IMR-90 (cell line): ENCODE measurements at regions not wholly inside any gene's neighbourhood (a gene's known extent, or its start where the extent isn't known, plus 50 kb on each side); places are given as distances from the start of the nearest gene placed in this dataset.

ENCODE experiments used
- ATAC-seq: fragments of 200-7000 bp; cut with Tn5 transposase; 2 replicates; pipeline ENCODE4 v1.9.1; 2020; ENCODE audit warnings: low read depth, mild to moderate bottlenecking, moderate library complexity
- BruUV-seq: library from RNA; stranded (reverse); fragments of 400-500 nt; replicated peaks from 2 replicates; lab custom pipeline; 2021; lab: Mats Ljungman, UMichigan
- CTCF ChIA-PET: fragments of 300-600 bp; formaldehyde crosslinking; extraction: SDS; loops from one replicate; lab custom pipeline; 2021; ENCODE audit warnings: antibody characterized with exemption; lab: Yijun Ruan, JAX
- POLR2A ChIA-PET: fragments of 300-600 bp; sonication (Branson Sonifier 250); formaldehyde crosslinking; loops from one replicate; lab custom pipeline; 2022; ENCODE audit warnings: antibody characterized with exemption; ENCODE audit not compliant: unreplicated experiment; lab: Charles Lee
- DNase-seq: peaks from one replicate; pipeline ENCODE4 v3.0.0; 2013
- H2AFZ ChIP-seq: replicated peaks from 2 replicates; pipeline ENCODE3; 2013; ENCODE audit warnings: low read length, mild to moderate bottlenecking; ENCODE audit not compliant: poor library complexity
- H2AK5ac ChIP-seq: 2 replicates; pipeline ENCODE4 v1.6.1; 2013; ENCODE audit warnings: low read depth, low read length, inconsistent platforms
- H2AK9ac ChIP-seq: replicated peaks from 2 replicates; pipeline ENCODE3; 2013; ENCODE audit warnings: mild to moderate bottlenecking, low read depth, low read length, moderate library complexity; ENCODE audit not compliant: poor library complexity
- H2BK120ac ChIP-seq: 2 replicates; pipeline ENCODE4 v1.6.1; 2013; ENCODE audit warnings: low read depth, low read length, inconsistent platforms
- H2BK15ac ChIP-seq: 3 replicates; pipeline ENCODE4 v1.6.1; 2013; ENCODE audit warnings: low read depth, low read length, inconsistent platforms
- H2BK20ac ChIP-seq: 2 replicates; pipeline ENCODE4 v1.6.1; 2013; ENCODE audit warnings: low read depth, mild to moderate bottlenecking, inconsistent platforms, low read length, moderate library complexity
- H2BK5ac ChIP-seq: 2 replicates; pipeline ENCODE4 v1.6.1; 2013; ENCODE audit warnings: mild to moderate bottlenecking, low read depth, low read length, inconsistent platforms; ENCODE audit not compliant: poor library complexity, severe bottlenecking
- H3K14ac ChIP-seq: replicated peaks from 2 replicates; pipeline ENCODE4 v1.6.1; 2013; ENCODE audit warnings: low read depth, low read length, inconsistent platforms
- H3K18ac ChIP-seq: 2 replicates; pipeline ENCODE4 v1.6.1; 2013; ENCODE audit warnings: low read depth, low read length, control low read depth
- H3K23ac ChIP-seq: 2 replicates; pipeline ENCODE4 v1.6.1; 2013; ENCODE audit warnings: low read depth, low read length, inconsistent platforms
- H3K27ac ChIP-seq: 2 replicates; pipeline ENCODE4 v1.5.1; 2013; ENCODE audit warnings: mild to moderate bottlenecking, control low read depth, low read length; ENCODE audit not compliant: insufficient read depth
- H3K27me3 ChIP-seq: 2 replicates; pipeline ENCODE4 v1.6.1; 2013; ENCODE audit warnings: low read length; ENCODE audit not compliant: control insufficient read depth, insufficient read depth
- H3K36me3 ChIP-seq: 2 replicates; pipeline ENCODE4 v1.6.1; 2013; ENCODE audit warnings: low read length, mixed read lengths; ENCODE audit not compliant: control insufficient read depth, insufficient read depth
- H3K4ac ChIP-seq: 2 replicates; pipeline ENCODE4 v1.6.1; 2013; ENCODE audit warnings: low read depth, low read length, inconsistent platforms
- H3K4me1 ChIP-seq: 2 replicates; pipeline ENCODE4 v1.6.1; 2013; ENCODE audit warnings: low read length, mixed read lengths; ENCODE audit not compliant: control insufficient read depth, insufficient read depth
- H3K4me2 ChIP-seq: 2 replicates; pipeline ENCODE4 v1.6.1; 2013; ENCODE audit warnings: low read depth, mild to moderate bottlenecking, control low read depth, low read length, moderate library complexity
- H3K4me3 ChIP-seq: 2 replicates; pipeline ENCODE4 v1.5.1; 2013; ENCODE audit warnings: low read depth, mild to moderate bottlenecking, control low read depth, low read length, moderate library complexity; ENCODE audit not compliant: insufficient read depth
- H3K56ac ChIP-seq: 2 replicates; pipeline ENCODE4 v1.6.1; 2013; ENCODE audit warnings: low read length, inconsistent platforms; ENCODE audit not compliant: insufficient read depth; ENCODE audit errors: extremely low read depth
- H3K79me1 ChIP-seq, 2 experiments: 2 replicates each; pipeline ENCODE4 v1.6.1; 2013; ENCODE audit warnings: low read length in 2 of 2, inconsistent platforms in 1 of 2, low read depth in 1 of 2
- H3K9ac ChIP-seq: 2 replicates; pipeline ENCODE4 v1.6.1; 2013; ENCODE audit warnings: low read depth, low read length, control low read depth
- H3K9me1 ChIP-seq: 2 replicates; pipeline ENCODE4 v1.6.1; 2013; ENCODE audit warnings: low read length, inconsistent platforms; ENCODE audit not compliant: insufficient read depth
- H3K9me3 ChIP-seq: 2 replicates; pipeline ENCODE4 v1.6.1; 2013; ENCODE audit warnings: low read length; ENCODE audit not compliant: control insufficient read depth, insufficient read depth
- H4K20me1 ChIP-seq: 2 replicates; pipeline ENCODE4 v1.6.1; 2013; ENCODE audit warnings: low read length, inconsistent platforms; ENCODE audit not compliant: insufficient read depth
- H4K5ac ChIP-seq: 2 replicates; pipeline ENCODE4 v1.6.1; 2013; ENCODE audit warnings: mild to moderate bottlenecking, low read depth, low read length, control low read depth
- H4K8ac ChIP-seq, 2 experiments: 2 replicates each; pipeline ENCODE4 v1.6.1; 2013; ENCODE audit warnings: low read depth in 2 of 2, low read length in 2 of 2, control low read depth in 1 of 2, inconsistent platforms in 1 of 2
- H4K91ac ChIP-seq: 2 replicates; pipeline ENCODE4 v1.6.1; 2013; ENCODE audit warnings: low read depth, low read length, inconsistent platforms; ENCODE audit not compliant: insufficient read depth
- BHLHE40 ChIP-seq: fragments of 150-350 bp; IDR thresholded peaks from 2 replicates; pipeline ENCODE4 v1.6.1; 2016; ENCODE audit warnings: mild to moderate bottlenecking, low read depth, low read length
- CEBPB ChIP-seq: IDR thresholded peaks from 2 replicates; pipeline ENCODE4 v1.6.1; 2012; ENCODE audit warnings: low read depth, low read length, improper control_type of control experiment
- CHD1 ChIP-seq: IDR thresholded peaks from 2 replicates; pipeline ENCODE4 v1.6.1; 2012; ENCODE audit warnings: low read depth, low read length, improper control_type of control experiment
- CTCF ChIP-seq: conservative IDR thresholded peaks from 2 replicates; pipeline ENCODE4 v1.5.1; 2012; ENCODE audit warnings: mild to moderate bottlenecking, low read depth, low read length, improper control_type of control experiment
- ELK1 ChIP-seq: fragments of 150-350 bp; IDR thresholded peaks from 2 replicates; pipeline ENCODE4 v1.6.1; 2016; ENCODE audit warnings: low read depth, mild to moderate bottlenecking, low read length, moderate library complexity, borderline replicate concordance
- FOS ChIP-seq: fragments of 150-350 bp; IDR thresholded peaks from 2 replicates; pipeline ENCODE4 v1.6.1; 2016; ENCODE audit warnings: low read depth, low read length
- MAZ ChIP-seq: IDR thresholded peaks from 2 replicates; pipeline ENCODE4 v1.6.1; 2012; ENCODE audit warnings: low read depth, mild to moderate bottlenecking, low read length, improper control_type of control experiment, moderate library complexity, borderline replicate concordance
- MXI1 ChIP-seq: IDR thresholded peaks from 2 replicates; pipeline ENCODE4 v1.6.1; 2012; ENCODE audit warnings: low read depth, mild to moderate bottlenecking, low read length, moderate library complexity, borderline replicate concordance
- POLR2A ChIP-seq: IDR thresholded peaks from 2 replicates; pipeline ENCODE4 v1.6.1; 2012; ENCODE audit warnings: mild to moderate bottlenecking, low read depth, low read length
- RCOR1 ChIP-seq: IDR thresholded peaks from 2 replicates; pipeline ENCODE4 v1.6.1; 2012; ENCODE audit warnings: mild to moderate bottlenecking, low read length, improper control_type of control experiment; ENCODE audit not compliant: insufficient replicate concordance
- RFX5 ChIP-seq: IDR thresholded peaks from 2 replicates; pipeline ENCODE4 v1.8.0; 2012; ENCODE audit warnings: low read depth, mild to moderate bottlenecking, low read length, moderate library complexity
- SMC3 ChIP-seq: fragments of 150-350 bp; IDR thresholded peaks from 2 replicates; pipeline ENCODE4 v1.6.1; 2016; ENCODE audit warnings: low read depth, mild to moderate bottlenecking, antibody characterized with exemption, low read length, moderate library complexity
- USF2 ChIP-seq: fragments of 150-350 bp; IDR thresholded peaks from 2 replicates; pipeline ENCODE4 v1.6.1; 2017; ENCODE audit warnings: mild to moderate bottlenecking, antibody characterized with exemption, low read length, low read depth
- WGBS, 2 experiments: methylation state at CpG; one replicate each; pipeline versions ENCODE4 v1.1.5 to v1.1.7; 2013; ENCODE audit warnings: missing lambda C conversion rate in 2 of 2; ENCODE audit not compliant: insufficient read length in 1 of 2; ENCODE audit errors: extremely low coverage in 2 of 2; 5-methylcytosine and 5-hydroxymethylcytosine counted together
- dilution Hi-C: fragments of 300-500 bp; cut with HindIII; formaldehyde crosslinking; loops from one replicate; pipeline ENCODE4 v1.14.3; 2018; ENCODE audit warnings: low sequenced_read_pairs; ENCODE audit not compliant: unreplicated experiment
- in situ Hi-C: fragments of 300-500 bp; cut with MboI; formaldehyde crosslinking; loops from 3 replicates; pipeline ENCODE4 v1.14.3; 2019; ENCODE audit warnings: low sequenced_read_pairs, inconsistent platforms, mixed read lengths
- intact Hi-C: fragments of 100-400 bp; cut with micrococcal nuclease; formaldehyde crosslinking; loops from 2 replicates; pipeline ENCODE4 v1.10.0; 2022

GRCh38 chr2:224142397-224143312 lies 103.6 kb upstream of the SERPINE2 start:
- H3K9me1 ChIP-seq, result peaks cover 15% of the 10 kb centered on the region
- intact Hi-C loops (loop anchor here (2.0 to 5.0 kb wide), 2 partner anchors 78 to 135 kb away; no protein-coding TSS in a partner anchor), in situ Hi-C loops (no loop called here), dilution Hi-C loops (no loop called here)
- H3K4me1 ChIP-seq, result peaks cover 15% of the 10 kb centered on the region
- no peak overlapping the region for H2AFZ ChIP-seq
- no peak overlapping the region for H2AK9ac ChIP-seq
- H4K8ac ChIP-seq, result no peak overlapping the region
- H3K9me3 ChIP-seq, result no peaks in the 10 kb centered on the region
- peak overlapping the region; percentile 42; the same call in 1 of the 2 replicates for H3K18ac ChIP-seq
- ChIA-PET CTCF (interaction anchor here (0.9 kb wide), 1 partner anchor 114 kb away, joined by 4 read pairs; no protein-coding TSS in a partner anchor), POLR2A (no interaction called here)
- H3K4me3 ChIP-seq, result no peak overlapping the region
- DNase-seq (peak; percentile 81), ATAC-seq (peak; percentile 71)
- no peaks in the 10 kb centered on the region for H3K27me3 ChIP-seq
- 0 out of 2 replicates have a peak overlapping the region, but pooled peaks have one; percentile 59 for H3K4ac ChIP-seq
- H3K23ac ChIP-seq, result no peak overlapping the region
- WGBS, 2 experiments, result no CpG with 5 or more reads among the region's 4 CpGs
- H4K20me1 ChIP-seq, result no peaks in the 10 kb centered on the region
- no peak overlapping the region for H3K9ac ChIP-seq
- H2BK120ac ChIP-seq, result no peak overlapping the region
- no peak overlapping the region for H2AK5ac ChIP-seq
- no TSS peak for BruUV-seq
- H2BK20ac ChIP-seq, result peak overlapping the region; percentile 43
- H3K56ac ChIP-seq, result no peak overlapping the region
- H4K5ac ChIP-seq, result 0 out of 2 replicates have a peak overlapping the region, but pooled peaks have one; percentile 20
- H3K36me3 ChIP-seq, result no peaks in the 10 kb centered on the region
- H3K4me2 ChIP-seq, result 0 out of 2 replicates have a peak overlapping the region, but pooled peaks have one; percentile 5
- H3K27ac ChIP-seq, result no peak overlapping the region
- no peaks in the 10 kb centered on the region for H3K79me1 ChIP-seq
- H2BK15ac ChIP-seq, result no peak overlapping the region
- H2BK5ac ChIP-seq, result peak overlapping the region; percentile 53
- no peak overlapping the region for H4K91ac ChIP-seq
- no peak overlapping the region for H3K14ac ChIP-seq
- TF ChIP-seq SMC3 (0 out of 2 replicates have a peak, but pooled peaks have one; percentile 16), FOS (0 out of 2 replicates have a peak, but pooled peaks have one; percentile 59), MAZ (no peak), USF2 (no peak), ELK1 (no peak), CHD1 (no peak), BHLHE40 (no peak), CTCF (no peak), POLR2A (no peak), RCOR1 (no peak), RFX5 (no peak), CEBPB (peak; percentile 35; the same call in 1 of the 2 replicates), MXI1 (no peak)
